T-helper 17 cell (primary cell): ENCODE measurements at regions not wholly inside any gene's neighbourhood (a gene's known extent, or its start where the extent isn't known, plus 50 kb on each side); places are given as distances from the start of the nearest gene placed in this dataset.

Experiments
- ATAC-seq: fragments of 150-1000 bp; cut with Tn5 transposase; 2 replicates; pipeline ENCODE4 v1.10.0; 2021; ENCODE audit warnings: mild to moderate bottlenecking, moderate library complexity
- DNase-seq, 3 donors: peaks; one replicate each; pipeline versions ENCODE4 v3.0.0 to v3.0.0-alpha.2; 2020 to 2021
- H3K9me3 ChIP-seq: one replicate; pipeline ENCODE4 v1.7.0; 2013; ENCODE audit warnings: low read length, mild to moderate bottlenecking; ENCODE audit not compliant: control insufficient read depth, poor library complexity, severe bottlenecking
- H3K27ac Mint-ChIP-seq: one replicate; pipeline ENCODE4 v1.8.0; 2022; ENCODE audit warnings: mild to moderate bottlenecking, moderate library complexity, mixed read lengths
- H3K27me3 Mint-ChIP-seq: one replicate; pipeline ENCODE4 v1.8.0; 2022; ENCODE audit warnings: mixed read lengths
- H3K36me3 Mint-ChIP-seq: one replicate; pipeline ENCODE4 v1.8.0; 2022; ENCODE audit warnings: low read depth, mixed read lengths
- H3K4me1 Mint-ChIP-seq: one replicate; pipeline ENCODE4 v1.8.0; 2022; ENCODE audit warnings: mild to moderate bottlenecking, mixed read lengths
- H3K4me3 Mint-ChIP-seq: one replicate; pipeline ENCODE4 v1.8.0; 2022; ENCODE audit warnings: mild to moderate bottlenecking, moderate library complexity, mixed read lengths

GRCh38 chr1:87215592-87215991, 113.1 kb upstream of the LMO4 start:
- DNase-seq (no peak), ATAC-seq (no peak)
- H3K9me3 ChIP-seq: no peaks in the 10 kb centered on the region
- Mint-ChIP-seq H3K27ac (no peak overlapping the region), H3K4me3 (no peak overlapping the region), H3K36me3 (no peaks in the 10 kb centered on the region), H3K4me1 (no peaks in the 10 kb centered on the region), H3K27me3 (peaks cover 15% of the 10 kb centered on the region)

DNA sequence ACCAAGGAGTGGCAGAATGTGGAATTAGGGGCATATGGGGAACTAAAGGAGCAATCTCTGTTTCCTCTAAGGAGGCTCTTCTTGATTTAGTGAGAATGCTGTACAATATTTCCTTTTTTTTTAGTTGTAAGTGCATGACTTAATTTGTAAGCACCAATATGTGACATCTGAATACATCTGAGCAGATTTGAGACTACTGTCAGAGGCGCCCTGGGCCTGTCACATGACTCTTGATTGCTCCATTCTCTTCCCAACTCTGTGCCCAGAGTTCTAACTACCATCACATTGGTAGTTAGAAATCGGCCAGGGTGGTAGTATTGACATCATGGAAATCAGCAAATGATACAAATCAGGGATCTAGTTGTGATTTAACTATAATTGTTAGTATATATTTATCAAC, 110.1 kb upstream of the LMO4 start:
- DNase-seq: no peak
- Mint-ChIP-seq H3K27me3 (peaks cover under 1% of the 10 kb centered on the region), H3K36me3 (no peaks in the 10 kb centered on the region), H3K27ac (no peak overlapping the region), H3K4me3 (no peak overlapping the region), H3K4me1 (no peaks in the 10 kb centered on the region)
- ATAC-seq: no peak
- no peaks in the 10 kb centered on the region for H3K9me3 ChIP-seq

DNA sequence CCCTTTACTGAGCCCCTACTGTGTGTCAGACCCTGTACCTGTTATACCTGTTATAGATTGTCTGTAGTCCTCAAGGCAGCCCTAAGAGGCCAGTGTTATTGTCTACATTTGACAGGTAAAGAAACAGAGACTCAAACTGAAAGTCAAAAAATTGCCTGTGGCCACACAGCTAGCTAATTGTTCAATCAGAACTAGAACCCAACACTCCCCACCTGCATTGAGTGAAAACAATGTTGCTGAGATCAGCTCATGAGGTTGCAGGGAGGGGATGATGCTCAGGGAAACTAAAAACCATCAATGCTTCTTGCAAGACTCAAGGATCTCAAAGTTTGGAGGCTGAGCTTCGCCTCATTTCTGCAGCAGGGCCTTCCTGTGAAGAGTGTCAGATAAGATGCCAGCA, 109.5 kb upstream of the LMO4 start:
- H3K27ac Mint-ChIP-seq: no peak overlapping the region
- H3K4me1 Mint-ChIP-seq: no peaks in the 10 kb centered on the region
- no peaks in the 10 kb centered on the region for H3K27me3 Mint-ChIP-seq
- ATAC-seq: no peak
- no peaks in the 10 kb centered on the region for H3K9me3 ChIP-seq
- no peak for DNase-seq
- no peak overlapping the region for H3K4me3 Mint-ChIP-seq
- no peaks in the 10 kb centered on the region for H3K36me3 Mint-ChIP-seq

DNA sequence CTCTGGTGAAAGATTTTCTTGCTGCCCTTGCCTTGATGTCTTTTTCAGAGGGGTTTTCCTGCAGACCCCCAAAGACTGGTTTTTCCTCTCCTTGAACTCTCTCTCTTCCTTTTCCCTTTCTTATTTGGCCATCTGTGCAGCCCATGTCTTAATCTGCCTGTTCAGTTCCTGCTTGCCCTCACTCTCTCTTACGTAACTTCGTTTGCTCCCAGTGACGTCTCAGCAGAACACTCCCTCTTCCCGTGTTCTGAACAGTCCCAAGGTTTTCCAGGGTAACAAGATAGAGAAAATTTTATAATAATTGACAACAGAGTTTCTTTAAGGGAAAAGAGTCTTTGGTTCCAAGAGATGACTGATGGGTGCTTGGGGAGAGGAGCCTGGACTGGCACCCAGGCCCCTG, 109.1 kb upstream of the LMO4 start:
- Mint-ChIP-seq H3K27me3 (no peaks in the 10 kb centered on the region), H3K27ac (no peak overlapping the region), H3K4me3 (no peak overlapping the region), H3K36me3 (no peaks in the 10 kb centered on the region), H3K4me1 (no peaks in the 10 kb centered on the region)
- no peaks in the 10 kb centered on the region for H3K9me3 ChIP-seq
- DNase-seq (no peak), ATAC-seq (no peak)

- no peak overlapping the region for H3K4me3 Mint-ChIP-seq
- no peak for ATAC-seq
- H3K27me3 Mint-ChIP-seq: no peaks in the 10 kb centered on the region
Measured at GRCh38 chr1:87220993-87221392, 107.7 kb upstream of the LMO4 start.

DNA sequence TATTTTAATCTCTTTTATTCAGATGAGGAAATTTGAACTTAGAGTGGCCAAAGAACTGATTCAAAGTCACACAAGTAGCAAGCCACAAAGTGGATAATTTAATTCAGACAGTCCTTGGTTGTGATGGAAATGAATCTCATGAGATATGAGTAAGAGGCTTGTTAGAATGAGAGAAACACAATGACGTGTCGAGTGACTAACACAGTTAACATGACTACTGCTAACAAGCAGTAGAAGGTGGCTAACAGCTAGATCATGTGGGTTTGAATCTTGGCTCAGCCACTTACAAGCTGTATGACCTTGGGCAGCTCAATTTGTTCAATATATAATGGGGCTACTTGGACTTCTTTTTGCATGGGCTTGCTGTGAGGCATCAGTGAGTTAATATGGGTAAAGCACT, 104.5 kb upstream of the LMO4 start:
- no peaks in the 10 kb centered on the region for H3K9me3 ChIP-seq
- H3K4me3 Mint-ChIP-seq: no peak overlapping the region
- H3K27me3 Mint-ChIP-seq: peaks cover 10% of the 10 kb centered on the region
- H3K27ac Mint-ChIP-seq: no peak overlapping the region
- no peaks in the 10 kb centered on the region for H3K4me1 Mint-ChIP-seq
- ATAC-seq: no peak
- no peak for DNase-seq
- peaks cover 2% of the 10 kb centered on the region for H3K36me3 Mint-ChIP-seq

More at GRCh38 chr1:87220993-87221392, 107.7 kb upstream of the LMO4 start:
- H3K4me1 Mint-ChIP-seq: no peaks in the 10 kb centered on the region
- no peak for DNase-seq
- no peak overlapping the region for H3K27ac Mint-ChIP-seq
- H3K9me3 ChIP-seq: no peaks in the 10 kb centered on the region
- H3K36me3 Mint-ChIP-seq: no peaks in the 10 kb centered on the region

GRCh38 chr1:87225171-87225570, 103.5 kb upstream of the LMO4 start:
- Mint-ChIP-seq H3K4me3 (no peak overlapping the region), H3K4me1 (no peaks in the 10 kb centered on the region), H3K27me3 (peaks cover 10% of the 10 kb centered on the region), H3K27ac (no peak overlapping the region), H3K36me3 (peaks cover 2% of the 10 kb centered on the region)
- H3K9me3 ChIP-seq: no peaks in the 10 kb centered on the region
- no peak for DNase-seq
- ATAC-seq: no peak

GRCh38 chr1:87226341-87226760, 102.3 kb upstream of the LMO4 start:
- DNase-seq: no peak
- no peak overlapping the region for H3K4me3 Mint-ChIP-seq
- no peak for ATAC-seq

GRCh38 chr1:87227651-87228050, 101.0 kb upstream of the LMO4 start:
- Mint-ChIP-seq H3K27me3 (peaks cover 10% of the 10 kb centered on the region), H3K4me1 (no peaks in the 10 kb centered on the region), H3K36me3 (peaks cover 2% of the 10 kb centered on the region), H3K27ac (no peak overlapping the region), H3K4me3 (no peak overlapping the region)
- ATAC-seq (no peak), DNase-seq (no peak)
- no peaks in the 10 kb centered on the region for H3K9me3 ChIP-seq

More at GRCh38 chr1:87226341-87226760, 102.3 kb upstream of the LMO4 start:
- no peaks in the 10 kb centered on the region for H3K9me3 ChIP-seq
- peaks cover 10% of the 10 kb centered on the region for H3K27me3 Mint-ChIP-seq
- no peak overlapping the region for H3K27ac Mint-ChIP-seq
- no peaks in the 10 kb centered on the region for H3K4me1 Mint-ChIP-seq
- peaks cover 2% of the 10 kb centered on the region for H3K36me3 Mint-ChIP-seq

DNA sequence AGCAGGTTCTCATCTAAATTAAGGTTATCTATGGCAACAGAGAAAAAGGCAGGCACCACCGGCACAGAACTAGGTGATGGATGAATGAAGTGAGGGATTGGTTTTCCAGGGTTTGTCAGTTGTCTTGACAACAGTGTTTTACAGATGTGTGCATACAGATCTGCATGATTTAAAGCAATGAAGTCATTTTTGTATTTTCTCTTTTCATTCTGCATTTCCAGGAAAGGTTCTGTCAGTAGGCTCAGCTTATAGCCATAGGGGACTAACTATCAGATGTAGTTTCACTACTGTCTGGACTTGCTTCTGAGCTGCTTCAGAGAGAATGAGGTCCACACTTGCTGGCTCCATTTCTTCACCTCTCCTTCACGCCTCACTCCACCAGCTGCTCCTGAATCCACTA, 98.2 kb upstream of the LMO4 start:
- H3K9me3 ChIP-seq: no peaks in the 10 kb centered on the region
- Mint-ChIP-seq H3K4me1 (no peaks in the 10 kb centered on the region), H3K27me3 (peaks cover 26% of the 10 kb centered on the region), H3K27ac (no peak overlapping the region), H3K36me3 (peaks cover 2% of the 10 kb centered on the region), H3K4me3 (no peak overlapping the region)
- ATAC-seq: no peak
- DNase-seq: no peak

GRCh38 chr1:87231703-87232367, 96.8 kb upstream of the LMO4 start:
- Mint-ChIP-seq H3K4me1 (no peaks in the 10 kb centered on the region), H3K36me3 (peaks cover 2% of the 10 kb centered on the region), H3K27ac (no peak overlapping the region), H3K27me3 (peaks cover 32% of the 10 kb centered on the region), H3K4me3 (no peak overlapping the region)
- H3K9me3 ChIP-seq: no peaks in the 10 kb centered on the region
- no peak for ATAC-seq
- DNase-seq: no peak

DNA sequence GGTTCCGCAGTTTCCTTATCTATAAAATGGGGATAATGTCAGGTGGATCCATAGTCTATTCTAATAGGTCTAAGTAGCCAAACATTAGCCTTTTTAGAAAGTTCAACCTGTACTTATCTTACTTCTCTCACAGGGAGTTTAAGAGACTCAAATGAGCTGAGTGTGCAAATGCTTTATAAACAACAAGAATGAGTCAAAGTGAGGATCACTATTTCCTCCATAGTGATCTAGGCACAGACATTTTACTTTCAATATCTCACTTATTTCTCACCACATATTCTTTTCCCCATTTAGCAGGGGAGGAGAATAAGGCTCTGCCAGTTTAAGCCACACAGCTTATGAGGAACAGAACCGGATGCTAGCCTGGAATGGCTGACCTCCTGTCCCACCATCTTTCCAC, 92.1 kb upstream of the LMO4 start:
- Mint-ChIP-seq H3K4me3 (no peak overlapping the region), H3K4me1 (no peaks in the 10 kb centered on the region), H3K27me3 (peaks cover 42% of the 10 kb centered on the region), H3K36me3 (no peaks in the 10 kb centered on the region), H3K27ac (no peak overlapping the region)
- no peak for ATAC-seq
- no peak for DNase-seq
- H3K9me3 ChIP-seq: no peaks in the 10 kb centered on the region

DNA sequence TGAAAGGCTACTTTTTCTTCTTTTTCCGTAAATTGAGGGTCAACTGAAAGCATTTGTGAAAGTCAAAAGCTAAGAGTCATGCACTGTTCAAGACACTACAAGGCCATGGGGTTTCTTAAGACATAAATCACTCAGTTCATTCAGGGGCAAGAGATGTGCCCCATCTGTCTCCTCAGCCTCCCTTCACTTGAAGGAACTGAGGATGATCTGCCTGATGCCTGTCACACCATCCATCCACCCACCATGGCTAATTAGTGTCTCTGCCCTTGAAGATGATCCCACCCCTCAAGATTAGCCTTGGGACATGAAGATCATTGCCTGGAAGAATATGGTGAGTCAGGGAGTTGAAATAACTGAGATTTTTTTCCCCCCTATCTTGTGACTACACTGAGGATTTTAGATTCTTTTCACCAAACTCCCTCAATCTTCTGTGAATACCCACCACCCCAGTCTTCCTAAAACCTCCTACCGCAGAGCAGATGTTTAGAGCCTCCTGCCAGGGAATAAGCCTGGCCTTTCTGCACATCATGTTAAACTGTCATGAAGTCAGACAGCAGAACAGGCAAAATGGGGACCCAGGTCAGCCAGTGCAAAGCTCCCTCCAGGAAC, 88.6 kb upstream of the LMO4 start:
- DNase-seq (no peak), ATAC-seq (no peak)
- Mint-ChIP-seq H3K4me3 (no peak overlapping the region), H3K27me3 (peaks cover 30% of the 10 kb centered on the region), H3K36me3 (no peaks in the 10 kb centered on the region), H3K4me1 (no peaks in the 10 kb centered on the region), H3K27ac (no peak overlapping the region)
- no peaks in the 10 kb centered on the region for H3K9me3 ChIP-seq

DNA sequence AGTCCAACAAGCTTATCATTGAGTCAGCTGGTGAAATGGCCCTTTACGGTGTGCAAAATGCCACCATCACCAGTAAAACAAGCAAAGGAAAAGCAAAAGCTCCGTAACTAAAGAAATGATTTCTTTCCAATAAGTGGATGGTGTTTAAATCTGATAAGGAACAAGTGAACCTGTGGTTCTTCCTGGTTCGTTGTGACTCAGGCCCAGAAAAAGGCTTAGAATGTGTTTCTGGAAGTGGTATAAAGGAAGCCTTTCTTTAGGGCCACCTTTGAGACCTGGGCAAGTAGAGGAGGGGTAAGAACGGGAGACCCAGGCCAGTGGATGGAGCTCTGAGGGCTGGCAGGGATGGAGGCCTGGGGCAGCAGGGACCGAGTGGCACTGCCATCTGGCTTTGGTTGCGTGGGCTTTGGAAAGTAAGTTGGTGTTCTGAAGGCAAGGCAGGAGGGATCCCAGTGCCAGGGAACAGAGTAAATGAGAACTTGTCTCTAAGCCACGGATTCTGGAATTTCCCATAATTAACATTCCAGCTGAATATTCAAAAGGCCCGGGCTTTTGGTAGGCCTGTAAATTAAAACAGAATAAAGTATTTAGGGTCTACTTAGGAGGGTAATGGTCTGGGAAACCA, 87.9 kb upstream of the LMO4 start:
- peaks cover 26% of the 10 kb centered on the region for H3K27me3 Mint-ChIP-seq
- no peak for ATAC-seq
- no peaks in the 10 kb centered on the region for H3K36me3 Mint-ChIP-seq
- DNase-seq: no peak
- H3K27ac Mint-ChIP-seq: no peak overlapping the region
- no peak overlapping the region for H3K4me3 Mint-ChIP-seq
- no peaks in the 10 kb centered on the region for H3K4me1 Mint-ChIP-seq
- H3K9me3 ChIP-seq: no peaks in the 10 kb centered on the region
